Central memory CD8-positive, alpha-beta T cell (primary cell): ENCODE measurements at regions not wholly inside any gene's neighbourhood (a gene's known extent, or its start where the extent isn't known, plus 50 kb on each side); places are given as distances from the start of the nearest gene placed in this dataset.
"Not testable (repeated sequence)": the region's sequence is repeated elsewhere in the genome, so short reads cannot be mapped to it uniquely, and the experiment has no call there.

Experiments
- ATAC-seq: fragments of 150-1000 bp; cut with Tn5 transposase; replicated peaks from 2 replicates; pipeline ENCODE4 v1.10.0; 2022; ENCODE audit warnings: mild to moderate bottlenecking, moderate FRiP score, moderate number of reproducible peaks; ENCODE audit not compliant: poor library complexity, severe bottlenecking; ENCODE audit errors: extremely low read depth
- DNase-seq, 2 donors: peaks; one replicate each; pipeline ENCODE4 v3.0.0; 2021; ENCODE audit warnings: low spot score in 2 of 2
- H3K27ac Mint-ChIP-seq: one replicate; pipeline ENCODE4 v1.8.0; 2022; ENCODE audit warnings: low read depth, mild to moderate bottlenecking, moderate library complexity, mixed read lengths
- H3K27me3 Mint-ChIP-seq: one replicate; pipeline ENCODE4 v1.8.0; 2022; ENCODE audit warnings: mixed read lengths
- H3K36me3 Mint-ChIP-seq: one replicate; pipeline ENCODE4 v1.8.0; 2022; ENCODE audit warnings: mild to moderate bottlenecking, moderate library complexity, mixed read lengths; ENCODE audit not compliant: insufficient read depth
- H3K4me1 Mint-ChIP-seq: one replicate; pipeline ENCODE4 v1.8.0; 2022; ENCODE audit warnings: mixed read lengths
- H3K4me3 Mint-ChIP-seq: one replicate; pipeline ENCODE4 v1.8.0; 2022; ENCODE audit warnings: mild to moderate bottlenecking, moderate library complexity, mixed read lengths
- H3K9me3 Mint-ChIP-seq: one replicate; pipeline ENCODE4 v1.8.0; 2022; ENCODE audit warnings: mixed read lengths

DNA sequence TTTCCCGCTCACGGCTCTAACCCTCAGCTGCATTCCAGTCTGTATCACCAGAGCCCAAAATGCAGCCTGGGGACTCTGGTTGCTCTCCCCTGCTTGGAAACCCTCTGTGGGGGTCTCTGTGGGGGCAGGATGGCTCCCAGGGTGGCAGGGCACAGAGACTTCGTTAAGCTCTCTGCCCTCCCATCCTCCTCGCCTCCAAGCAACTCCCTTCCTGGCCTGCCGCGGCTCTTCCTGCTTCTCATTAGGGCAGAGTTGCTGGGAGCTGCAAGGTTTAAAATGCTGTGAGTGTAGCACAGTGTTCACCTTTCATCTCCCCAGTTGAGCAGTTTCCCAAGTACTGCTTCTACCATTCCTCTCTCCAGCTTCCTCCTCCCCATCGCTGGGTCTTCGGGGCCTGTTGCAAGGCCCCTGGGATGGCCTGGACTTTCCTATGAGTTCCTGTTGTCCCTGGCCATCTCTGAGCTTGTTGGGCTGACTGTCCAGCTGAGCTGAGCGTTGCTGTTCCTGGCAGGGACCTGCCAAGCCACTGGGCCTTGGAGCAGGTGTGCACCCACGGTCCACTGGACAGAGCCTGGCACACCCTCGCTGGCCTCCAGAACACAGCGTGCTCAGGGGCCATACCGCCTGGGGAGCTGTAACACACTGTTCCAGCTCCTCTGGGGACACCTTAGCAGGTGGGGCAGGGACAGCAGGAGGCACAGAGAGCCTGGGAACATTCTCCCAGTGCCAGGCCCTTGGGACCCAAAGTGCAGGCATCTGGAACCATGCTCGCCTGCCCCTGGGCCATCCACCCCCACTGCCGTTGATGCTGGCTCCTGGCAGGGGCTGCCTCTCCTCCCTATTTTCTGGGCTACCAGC lies 188.4 kb downstream of the C9orf50 start:
- Mint-ChIP-seq H3K4me3 (no peak overlapping the region), H3K27me3 (peaks cover 16% of the 10 kb centered on the region), H3K27ac (no peak overlapping the region), H3K36me3 (peaks cover 3% of the 10 kb centered on the region), H3K4me1 (peaks cover 7% of the 10 kb centered on the region), H3K9me3 (no peaks in the 10 kb centered on the region)
- ATAC-seq (no peak), DNase-seq (no peak)

GRCh38 chr9:129430940-129431643 lies 189.8 kb downstream of the C9orf50 start:
- peaks cover 3% of the 10 kb centered on the region for H3K36me3 Mint-ChIP-seq
- DNase-seq = no peak

GRCh38 chr9:129428864-129429577 lies 191.9 kb downstream of the C9orf50 start:
- H3K27me3 Mint-ChIP-seq = no peaks in the 10 kb centered on the region
- ATAC-seq (no peak), DNase-seq (no peak)
- no peak overlapping the region for H3K27ac Mint-ChIP-seq
- H3K9me3 Mint-ChIP-seq = no peaks in the 10 kb centered on the region
- H3K4me3 Mint-ChIP-seq = no peak overlapping the region
- peaks cover 1% of the 10 kb centered on the region for H3K4me1 Mint-ChIP-seq
- no peaks in the 10 kb centered on the region for H3K36me3 Mint-ChIP-seq

More at GRCh38 chr9:129430940-129431643, 189.8 kb downstream of the C9orf50 start:
- Mint-ChIP-seq H3K4me1 (no peaks in the 10 kb centered on the region), H3K4me3 (no peak overlapping the region), H3K27me3 (peaks cover 4% of the 10 kb centered on the region), H3K9me3 (no peaks in the 10 kb centered on the region), H3K27ac (no peak overlapping the region)
- ATAC-seq = no peak

DNA sequence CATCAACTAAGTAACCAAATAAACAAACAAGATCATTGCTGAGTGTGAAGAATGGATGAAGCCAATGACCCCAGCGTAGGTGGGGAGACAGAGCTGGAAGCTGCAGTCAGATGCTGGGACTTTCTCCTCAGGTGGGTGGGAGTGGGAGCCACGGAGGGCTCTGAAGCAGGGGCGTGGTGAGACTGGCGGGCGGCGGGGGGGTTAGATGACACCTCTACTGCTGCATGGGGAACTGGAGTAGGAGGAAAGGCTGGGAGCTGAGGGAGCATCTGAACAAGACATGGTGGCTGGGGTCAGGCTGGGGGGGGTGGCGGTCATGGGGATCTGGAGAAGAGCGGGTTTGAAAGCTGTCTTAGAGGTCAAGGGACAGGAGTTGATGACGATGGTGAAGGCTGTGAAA lies 193.8 kb downstream of the C9orf50 start:
- Mint-ChIP-seq H3K4me1 (peaks cover 18% of the 10 kb centered on the region), H3K27ac (no peak overlapping the region), H3K36me3 (peaks cover 2% of the 10 kb centered on the region), H3K4me3 (no peak overlapping the region), H3K27me3 (no peaks in the 10 kb centered on the region), H3K9me3 (no peaks in the 10 kb centered on the region)
- ATAC-seq = no peak
- DNase-seq = no peak

DNA sequence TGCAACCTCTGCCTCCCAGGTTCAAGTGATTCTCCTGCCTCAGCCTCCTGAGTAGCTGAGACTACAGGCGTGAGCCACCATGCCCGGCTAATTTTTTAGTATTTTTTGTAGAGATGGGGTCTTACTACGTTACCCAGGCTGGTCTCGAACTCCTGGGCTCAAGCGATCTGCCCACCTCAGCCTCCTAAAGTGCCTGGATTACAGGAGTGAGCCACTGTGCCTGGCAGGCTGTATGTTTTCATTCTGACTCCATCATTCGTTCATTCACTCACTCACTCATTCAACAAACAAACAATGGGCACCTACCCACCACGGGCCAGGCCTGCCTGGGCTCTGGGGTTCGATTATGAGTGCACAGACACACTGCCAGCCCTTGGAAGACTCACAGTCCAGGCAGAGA lies 197.1 kb downstream of the C9orf50 start:
- ATAC-seq, H3K4me3 Mint-ChIP-seq, H3K27me3 Mint-ChIP-seq, H3K9me3 Mint-ChIP-seq, H3K36me3 Mint-ChIP-seq, DNase-seq: not testable (repeated sequence)
- H3K27ac Mint-ChIP-seq = peak overlapping the region; percentile 91
- H3K4me1 Mint-ChIP-seq = peaks cover 25% of the 10 kb centered on the region

GRCh38 chr9:129423216-129423615 lies 197.7 kb downstream of the C9orf50 start:
- H3K4me1 Mint-ChIP-seq = peaks cover 25% of the 10 kb centered on the region
- ATAC-seq = peak; percentile 40
- H3K27me3 Mint-ChIP-seq = no peaks in the 10 kb centered on the region
- H3K9me3 Mint-ChIP-seq = no peaks in the 10 kb centered on the region
- H3K27ac Mint-ChIP-seq = peak overlapping the region; percentile 91
- DNase-seq = no peak
- peaks cover 2% of the 10 kb centered on the region for H3K36me3 Mint-ChIP-seq
- H3K4me3 Mint-ChIP-seq = no peak overlapping the region

- H3K9me3 Mint-ChIP-seq = no peaks in the 10 kb centered on the region
- H3K4me1 Mint-ChIP-seq = peaks cover 25% of the 10 kb centered on the region
- H3K4me3 Mint-ChIP-seq = no peak overlapping the region
- ATAC-seq = no peak
- H3K36me3 Mint-ChIP-seq = peaks cover 2% of the 10 kb centered on the region
- peak overlapping the region; percentile 91 for H3K27ac Mint-ChIP-seq
- no peaks in the 10 kb centered on the region for H3K27me3 Mint-ChIP-seq
- DNase-seq = no peak
These were observed 198.1 kb downstream of the C9orf50 start for GRCh38 chr9:129422843-129423192.

DNA sequence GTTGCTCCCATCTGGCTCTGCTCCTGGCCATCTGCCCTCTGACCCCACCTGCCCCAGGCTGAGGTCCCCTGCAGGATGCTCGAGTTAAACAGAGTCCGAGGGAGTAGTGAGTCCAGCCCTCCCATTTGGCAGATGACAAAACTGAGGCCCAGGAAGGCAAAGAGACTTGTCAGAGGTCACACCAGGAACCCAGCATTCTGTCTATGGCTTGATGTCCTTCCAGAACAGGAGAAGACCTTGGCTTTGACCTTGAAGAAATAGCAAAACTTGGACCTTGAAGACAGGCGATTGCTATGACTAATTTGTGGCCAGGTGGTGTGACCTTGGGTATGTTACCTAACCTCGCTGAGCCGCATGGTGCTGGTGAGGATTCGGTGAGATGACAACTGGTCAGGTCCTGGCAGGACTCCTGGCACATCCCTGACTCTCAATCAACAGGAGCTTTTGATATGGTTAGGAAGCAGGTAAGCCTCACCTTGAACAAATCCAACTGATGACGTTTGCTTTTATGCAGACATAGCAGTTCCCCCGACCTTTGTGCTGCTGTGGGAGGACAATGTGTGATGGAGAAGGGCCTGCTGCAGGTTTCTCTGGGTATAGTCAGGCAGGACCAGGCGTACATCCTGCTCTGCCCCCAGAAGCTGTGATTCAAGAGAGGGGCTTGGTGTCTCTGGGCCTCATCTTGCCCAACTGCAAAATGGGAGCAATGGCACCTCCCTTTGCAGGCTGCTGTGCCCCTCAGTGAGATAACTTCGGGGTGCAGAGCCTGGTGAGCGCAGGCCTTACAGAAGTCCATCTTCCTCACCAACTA lies 198.7 kb downstream of the C9orf50 start:
- DNase-seq (no peak), ATAC-seq (no peak)
- H3K4me3 Mint-ChIP-seq = no peak overlapping the region
- H3K4me1 Mint-ChIP-seq = peaks cover 28% of the 10 kb centered on the region
- H3K9me3 Mint-ChIP-seq = no peaks in the 10 kb centered on the region
- H3K27me3 Mint-ChIP-seq = no peaks in the 10 kb centered on the region
- peak overlapping the region; percentile 91 for H3K27ac Mint-ChIP-seq
- H3K36me3 Mint-ChIP-seq = peaks cover 2% of the 10 kb centered on the region

- H3K4me1 Mint-ChIP-seq = peaks cover 30% of the 10 kb centered on the region
- ATAC-seq (no peak), DNase-seq (no peak)
- H3K9me3 Mint-ChIP-seq = no peaks in the 10 kb centered on the region
- no peaks in the 10 kb centered on the region for H3K27me3 Mint-ChIP-seq
- no peak overlapping the region for H3K4me3 Mint-ChIP-seq
- H3K27ac Mint-ChIP-seq = no peak overlapping the region
- peaks cover 2% of the 10 kb centered on the region for H3K36me3 Mint-ChIP-seq
These were observed 199.5 kb downstream of the C9orf50 start for GRCh38 chr9:129421371-129421770.

GRCh38 chr9:129420721-129421120 lies 200.2 kb downstream of the C9orf50 start:
- Mint-ChIP-seq H3K9me3 (no peaks in the 10 kb centered on the region), H3K4me1 (peaks cover 30% of the 10 kb centered on the region), H3K27me3 (no peaks in the 10 kb centered on the region), H3K27ac (no peak overlapping the region), H3K4me3 (no peak overlapping the region), H3K36me3 (peaks cover 2% of the 10 kb centered on the region)
- ATAC-seq (no peak), DNase-seq (no peak)

DNA sequence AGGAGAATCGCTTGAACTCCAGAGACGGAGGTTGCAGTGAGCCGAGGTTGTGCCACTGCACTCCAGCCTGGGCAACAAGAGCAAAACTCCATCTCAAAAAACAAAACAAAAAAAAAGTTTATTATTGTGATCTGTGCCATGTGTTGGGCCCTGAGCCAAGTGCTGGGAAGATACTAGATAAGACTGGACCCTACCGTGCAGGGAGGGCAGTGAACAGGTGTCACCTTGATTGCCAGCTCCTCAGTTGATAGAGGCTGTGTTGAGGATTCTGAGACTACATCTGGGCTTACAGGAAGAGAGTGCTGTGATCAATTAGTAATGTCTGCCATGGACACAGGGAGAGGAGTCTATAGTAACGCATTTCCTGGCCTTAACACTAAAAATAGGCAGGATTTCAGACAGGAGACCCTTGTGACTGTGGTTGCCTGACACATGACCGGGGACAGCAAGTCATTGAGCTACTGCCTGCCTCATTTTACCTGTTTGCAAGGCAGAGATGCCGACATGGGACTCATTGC lies 201.5 kb downstream of the C9orf50 start:
- peaks cover 33% of the 10 kb centered on the region for H3K4me1 Mint-ChIP-seq
- H3K27me3 Mint-ChIP-seq = no peaks in the 10 kb centered on the region
- H3K36me3 Mint-ChIP-seq = peaks cover 10% of the 10 kb centered on the region
- no peak for DNase-seq
- no peak overlapping the region for H3K27ac Mint-ChIP-seq
- no peaks in the 10 kb centered on the region for H3K9me3 Mint-ChIP-seq
- no peak for ATAC-seq
- no peak overlapping the region for H3K4me3 Mint-ChIP-seq

DNA sequence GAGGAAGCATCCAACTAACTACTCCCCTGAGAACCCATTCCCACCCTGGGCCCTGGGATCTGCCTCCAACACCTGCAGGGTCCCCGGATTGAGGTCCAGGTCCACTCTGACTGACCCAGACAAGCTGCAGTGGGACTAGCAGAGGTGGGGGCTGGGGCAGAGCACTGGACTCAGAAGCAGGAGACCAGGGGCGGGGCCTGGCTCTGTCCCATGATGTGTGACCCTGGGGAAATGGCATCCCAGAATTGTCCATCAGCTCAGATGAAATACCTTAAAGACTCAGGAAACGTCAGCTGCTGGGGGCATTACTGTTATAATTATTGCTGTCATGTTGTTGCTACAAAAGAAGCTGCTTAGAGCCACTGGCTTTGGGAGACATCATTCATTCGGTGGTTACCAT lies 202.4 kb downstream of the C9orf50 start:
- no peaks in the 10 kb centered on the region for H3K9me3 Mint-ChIP-seq
- no peak overlapping the region for H3K4me3 Mint-ChIP-seq
- no peak overlapping the region for H3K27ac Mint-ChIP-seq
- H3K36me3 Mint-ChIP-seq = peaks cover 18% of the 10 kb centered on the region
- ATAC-seq (no peak), DNase-seq (no peak)
- no peaks in the 10 kb centered on the region for H3K27me3 Mint-ChIP-seq
- peaks cover 30% of the 10 kb centered on the region for H3K4me1 Mint-ChIP-seq
